LHCN-M2 (cell line): ENCODE measurements at regions not wholly inside any gene's neighbourhood (a gene's known extent, or its start where the extent isn't known, plus 50 kb on each side); places are given as distances from the start of the nearest gene placed in this dataset.

ENCODE experiments used
- DNase-seq: peaks from one replicate; pipeline ENCODE4 v3.0.0-alpha.2; 2012; ENCODE audit warnings: low read depth

- no peak for DNase-seq
Measured at GRCh38 chr14:36465178-36465577, 54.9 kb downstream of the NKX2-1 start.

- no peak for DNase-seq
Measured at GRCh38 chr14:36462890-36463289, 57.1 kb downstream of the NKX2-1 start.

DNA sequence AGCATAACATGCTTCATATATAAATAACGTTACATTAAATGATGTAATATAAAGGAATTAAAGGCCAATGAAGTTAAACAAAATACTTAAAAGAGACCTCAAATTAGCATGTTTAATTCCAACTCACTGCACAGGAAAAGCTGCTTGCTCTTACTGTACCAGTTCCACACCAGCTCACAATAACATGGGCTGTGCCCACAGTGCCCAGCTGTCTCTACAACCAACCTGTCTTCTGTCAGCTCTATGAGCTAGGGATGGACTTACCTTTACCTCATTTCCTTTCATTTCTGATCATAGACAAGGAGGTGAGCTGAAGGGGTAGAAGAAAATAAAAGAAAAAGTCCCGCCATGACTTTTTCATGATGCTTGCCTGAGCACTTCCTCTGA, 64.8 kb downstream of the NKX2-1 start:
- no peak for DNase-seq

DNA sequence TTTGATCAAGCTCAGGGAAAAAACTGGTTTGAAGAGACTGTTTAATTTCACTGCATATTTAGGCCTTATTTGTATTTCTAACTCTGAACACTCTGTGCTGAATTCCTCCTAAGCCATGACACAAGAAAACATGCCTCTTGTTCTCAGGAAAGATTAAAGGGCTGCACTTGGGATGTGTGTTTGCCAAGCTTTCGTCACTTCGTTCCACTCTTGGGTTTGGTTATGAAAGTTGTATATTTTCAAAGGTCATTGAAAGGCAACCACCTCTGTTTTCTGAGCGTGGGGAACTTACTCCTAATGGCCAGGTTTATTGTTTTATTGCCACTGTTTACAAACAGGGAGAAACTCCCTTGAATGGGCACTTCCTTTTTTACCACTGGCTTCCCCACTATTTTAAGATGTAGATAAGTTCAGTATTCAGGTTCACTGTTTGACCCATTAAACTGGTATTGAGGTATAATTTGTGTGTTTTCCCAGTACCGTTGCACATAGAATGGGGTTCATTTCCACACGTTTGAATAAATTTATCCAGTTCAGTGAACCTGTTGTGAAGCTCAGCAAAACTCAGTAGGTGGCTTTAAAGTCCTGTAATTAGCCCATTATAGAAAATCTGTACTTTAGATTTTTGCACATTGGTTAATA, 65.3 kb downstream of the NKX2-1 start:
- no peak for DNase-seq

DNA sequence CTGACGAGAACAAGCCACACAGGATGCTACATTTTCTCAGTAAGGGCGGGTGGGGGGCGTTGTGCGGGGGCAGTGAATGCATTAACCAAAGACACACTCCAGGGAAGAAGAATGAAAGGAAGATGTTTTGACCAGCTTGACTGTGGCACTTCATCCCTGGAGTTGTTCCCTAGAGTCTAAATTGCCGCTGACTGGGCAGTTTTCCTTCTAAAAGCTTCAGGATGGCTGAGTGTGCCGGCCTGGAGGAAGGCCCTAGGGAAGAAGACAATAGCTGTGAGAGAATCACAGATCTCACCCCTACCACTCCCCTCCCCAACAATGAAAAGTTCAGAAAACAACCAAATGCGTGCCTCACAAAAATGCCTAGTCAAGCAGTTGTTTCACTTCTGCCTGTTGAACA, 67.2 kb downstream of the NKX2-1 start:
- no peak for DNase-seq

- DNase-seq, result no peak
Measured at GRCh38 chr14:36451310-36452065, 68.5 kb downstream of the NKX2-1 start.

- no peak for DNase-seq
Measured at GRCh38 chr14:36450550-36450949, 69.5 kb downstream of the NKX2-1 start.

DNA sequence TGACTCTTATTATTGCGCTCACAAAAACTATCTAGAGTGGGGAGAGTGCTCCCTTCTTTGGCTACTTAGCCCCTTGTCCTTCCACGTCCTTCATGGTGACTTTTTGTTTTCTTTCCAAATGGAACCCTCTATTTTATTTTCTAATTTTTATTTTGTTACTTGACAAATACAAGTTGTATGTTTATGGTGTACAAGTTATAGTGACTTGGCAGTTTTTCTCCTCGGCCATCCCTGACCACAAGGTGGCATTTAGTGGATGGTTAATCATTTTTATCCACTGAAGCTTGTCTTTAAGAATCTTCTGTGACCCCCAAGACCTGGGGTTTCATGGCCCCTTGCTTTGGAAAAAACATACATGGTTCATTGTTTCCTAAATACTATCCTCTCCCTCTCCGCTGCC, 70.1 kb downstream of the NKX2-1 start:
- no peak for DNase-seq

- no peak for DNase-seq
Measured at GRCh38 chr14:36443374-36443773, 76.7 kb downstream of the NKX2-1 start.

DNA sequence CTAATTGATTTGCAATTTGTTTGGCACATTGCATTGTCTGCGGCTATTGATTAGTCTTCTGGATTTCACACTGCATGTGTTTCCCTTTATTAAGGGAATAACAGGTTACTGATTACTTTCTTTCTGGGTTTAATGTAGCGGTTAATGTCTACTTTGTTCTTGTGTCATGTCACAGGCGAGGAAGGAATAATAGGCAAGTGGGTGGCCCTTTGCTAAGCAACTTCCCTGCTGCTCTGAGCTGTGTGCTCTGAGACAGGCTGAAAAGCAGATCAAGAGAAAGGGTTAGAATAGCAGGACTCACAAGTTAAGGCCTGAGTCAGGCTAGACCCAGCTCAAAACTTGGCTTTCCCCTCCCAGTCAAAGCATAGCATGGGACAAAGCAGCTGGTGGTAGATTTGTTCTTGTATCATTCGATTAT, 77.2 kb downstream of the NKX2-1 start:
- no peak for DNase-seq

- DNase-seq, result no peak
Measured at GRCh38 chr14:36441283-36441682, 78.7 kb downstream of the NKX2-1 start.

DNA sequence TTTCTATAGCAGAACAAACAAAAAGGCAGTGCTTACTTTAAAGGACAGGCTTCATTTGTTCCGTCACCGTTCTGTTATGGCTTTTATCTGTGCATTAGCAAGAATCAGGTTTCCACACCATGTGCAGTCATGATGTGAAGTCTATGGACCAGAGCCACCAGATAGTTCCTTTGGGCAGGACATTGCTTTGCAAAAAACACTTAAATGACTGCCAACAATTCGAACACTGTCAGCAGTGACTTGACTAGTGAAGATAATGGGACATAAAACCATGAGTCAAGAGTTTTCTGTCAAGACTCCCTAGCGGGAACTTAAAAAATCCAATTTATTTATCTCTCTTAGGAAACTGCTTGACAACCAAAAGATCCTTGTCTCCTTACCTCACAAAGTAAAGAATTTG, 80.3 kb downstream of the NKX2-1 start:
- no peak for DNase-seq

DNA sequence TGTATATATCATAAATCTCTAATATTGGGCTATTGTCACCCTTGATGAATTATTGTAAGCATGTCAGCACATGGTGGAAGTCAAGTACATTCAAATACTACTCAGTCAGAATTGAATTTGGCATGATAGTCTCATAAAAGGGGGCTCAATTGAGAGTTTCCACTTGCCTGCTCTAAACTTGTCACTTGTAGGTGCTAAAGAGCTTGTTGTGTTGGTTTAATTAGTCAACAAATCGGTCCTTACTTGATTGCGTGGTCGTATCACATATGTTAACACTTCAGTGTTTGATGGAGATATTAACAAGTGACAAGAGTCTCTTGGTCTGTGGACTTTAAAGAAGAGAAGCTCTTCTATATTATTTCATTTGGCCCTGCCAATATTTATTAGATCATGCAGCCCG, 81.1 kb downstream of the NKX2-1 start:
- DNase-seq, result no peak

GRCh38 chr14:36430662-36431084, 89.4 kb downstream of the NKX2-1 start:
- DNase-seq, result no peak

DNA sequence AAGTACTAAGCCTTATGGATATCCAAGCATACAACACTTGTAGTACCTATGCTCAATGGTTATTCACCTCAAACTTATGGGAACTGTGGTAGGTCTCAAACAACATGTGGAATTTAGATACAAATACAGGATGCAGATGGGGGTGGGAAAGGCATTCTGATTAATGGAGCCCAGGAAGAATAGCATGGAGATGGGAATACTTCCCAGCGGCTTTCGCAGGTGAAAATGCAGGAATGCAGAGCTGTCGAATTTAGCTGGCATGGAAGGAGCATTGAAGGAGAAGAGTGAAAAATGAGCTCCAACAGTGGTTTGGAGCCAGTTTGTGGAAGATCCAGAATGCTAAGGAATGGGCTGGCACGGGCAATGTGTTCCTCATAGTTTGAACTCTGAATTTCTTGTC, 89.9 kb downstream of the NKX2-1 start:
- DNase-seq, result no peak

GRCh38 chr14:36429692-36430091, 90.3 kb downstream of the NKX2-1 start:
- DNase-seq, result no peak

- no peak for DNase-seq
Measured at GRCh38 chr14:36428350-36428749, 91.7 kb downstream of the NKX2-1 start.

DNA sequence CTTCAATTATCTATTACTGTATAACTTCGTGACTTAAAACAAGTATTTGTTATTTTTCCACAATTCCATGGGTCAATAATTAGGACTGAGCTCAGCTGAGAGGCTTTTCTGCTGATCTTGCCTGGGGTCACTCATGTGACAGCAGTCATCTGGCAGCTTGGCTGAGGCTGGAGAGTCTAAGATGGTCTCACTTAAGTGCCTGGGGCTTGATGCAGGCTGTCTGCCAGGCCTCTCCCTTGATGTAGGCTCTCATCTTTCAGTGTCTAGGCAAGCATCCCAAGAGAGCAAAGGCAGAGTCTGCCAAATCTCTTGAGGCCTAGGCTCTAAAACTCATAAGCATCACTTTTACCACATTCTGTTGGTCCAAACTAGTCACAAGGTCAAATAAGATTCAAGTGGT, 93.2 kb downstream of the NKX2-1 start:
- DNase-seq, result no peak

DNA sequence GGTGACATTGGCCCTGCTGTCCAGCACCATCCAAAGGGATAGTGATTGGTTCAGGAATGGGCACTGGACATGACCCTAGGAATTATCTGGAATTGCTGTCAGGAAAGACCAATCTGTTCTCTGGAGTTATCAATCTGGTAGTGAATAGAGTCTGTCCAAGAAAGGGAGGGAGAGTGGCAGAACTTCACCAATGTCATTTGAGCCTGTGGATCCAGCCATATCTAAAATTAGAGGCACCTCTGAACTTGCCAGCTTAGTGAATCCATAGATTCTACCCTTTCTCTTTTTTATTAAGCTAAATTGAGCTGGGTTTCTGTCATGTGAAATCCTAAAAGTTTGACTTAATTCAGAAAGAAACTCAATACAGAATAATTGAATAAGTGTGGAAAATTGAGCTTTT, 93.9 kb downstream of the NKX2-1 start:
- DNase-seq, result no peak

GRCh38 chr14:36424478-36425102, 95.4 kb downstream of the NKX2-1 start:
- no peak for DNase-seq

DNA sequence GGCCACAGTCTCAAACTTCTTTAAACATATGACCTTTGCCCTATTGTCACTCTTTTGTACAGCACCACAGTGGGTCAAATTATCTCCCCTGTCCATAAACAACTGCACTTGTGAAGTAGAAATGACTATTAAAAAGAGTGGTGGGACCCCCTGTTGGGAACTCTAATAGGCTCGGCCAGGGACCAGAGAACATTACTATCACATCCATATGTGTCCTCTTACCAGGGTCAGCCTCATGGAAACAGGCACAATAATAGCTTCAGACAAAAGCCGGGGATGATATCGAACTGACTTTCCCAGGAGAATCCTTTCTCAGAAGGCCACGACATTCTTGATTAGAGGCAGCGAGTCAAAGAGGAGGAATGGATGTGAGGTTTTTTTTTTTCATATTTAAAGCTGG, 96.6 kb downstream of the NKX2-1 start:
- DNase-seq, result no peak

DNA sequence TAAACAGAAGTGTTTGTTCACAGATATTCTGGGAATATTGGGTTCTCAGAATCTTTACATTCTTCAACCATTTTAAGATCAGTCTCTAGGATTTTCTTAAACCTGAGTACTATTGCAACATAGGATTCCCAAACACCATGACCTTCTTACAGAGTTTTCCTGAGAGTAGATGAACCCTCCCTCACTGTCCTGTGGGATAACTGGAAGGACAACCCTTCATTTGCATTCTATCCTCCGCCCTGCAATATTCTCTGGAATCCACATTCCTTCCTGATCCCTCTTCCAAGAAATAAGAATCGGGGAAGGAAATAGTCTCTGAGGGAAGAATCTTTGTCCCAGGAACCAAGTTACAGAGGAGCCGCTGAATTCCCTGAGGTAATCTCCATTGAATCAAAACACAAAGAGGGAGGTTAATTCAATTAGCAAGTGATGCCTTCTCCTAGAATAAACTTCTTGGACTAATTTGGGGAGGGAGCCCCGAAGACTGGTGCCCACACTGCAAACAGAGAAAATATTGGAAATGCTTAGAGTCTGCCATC, 99.8 kb upstream of the MBIP start:
- DNase-seq, result no peak

DNA sequence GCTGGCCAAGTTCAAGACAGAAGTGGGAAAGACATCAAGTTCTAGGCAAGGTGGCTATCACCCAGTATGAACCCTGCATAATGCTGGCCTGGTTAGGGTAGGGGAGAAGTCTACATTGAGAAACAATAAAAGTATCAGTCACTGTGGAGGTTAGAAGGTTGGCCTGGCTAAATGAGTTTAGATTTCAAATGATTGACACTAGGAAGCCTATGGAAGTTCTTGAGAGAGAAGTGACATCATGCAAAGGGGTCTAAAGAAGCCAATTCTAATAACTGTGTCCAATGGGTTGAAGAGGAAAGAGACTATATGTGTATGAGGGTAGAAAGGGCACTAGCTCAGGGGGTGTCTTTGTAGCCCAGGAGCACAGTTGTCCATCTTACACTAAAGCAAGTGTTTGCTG, 98.5 kb upstream of the MBIP start:
- DNase-seq, result no peak
